ENCODE measurements at regions not wholly inside any gene's neighbourhood (a gene's known extent, or its start where the extent isn't known, plus 50 kb on each side); places are given as distances from the start of the nearest gene placed in this dataset.

DNA sequence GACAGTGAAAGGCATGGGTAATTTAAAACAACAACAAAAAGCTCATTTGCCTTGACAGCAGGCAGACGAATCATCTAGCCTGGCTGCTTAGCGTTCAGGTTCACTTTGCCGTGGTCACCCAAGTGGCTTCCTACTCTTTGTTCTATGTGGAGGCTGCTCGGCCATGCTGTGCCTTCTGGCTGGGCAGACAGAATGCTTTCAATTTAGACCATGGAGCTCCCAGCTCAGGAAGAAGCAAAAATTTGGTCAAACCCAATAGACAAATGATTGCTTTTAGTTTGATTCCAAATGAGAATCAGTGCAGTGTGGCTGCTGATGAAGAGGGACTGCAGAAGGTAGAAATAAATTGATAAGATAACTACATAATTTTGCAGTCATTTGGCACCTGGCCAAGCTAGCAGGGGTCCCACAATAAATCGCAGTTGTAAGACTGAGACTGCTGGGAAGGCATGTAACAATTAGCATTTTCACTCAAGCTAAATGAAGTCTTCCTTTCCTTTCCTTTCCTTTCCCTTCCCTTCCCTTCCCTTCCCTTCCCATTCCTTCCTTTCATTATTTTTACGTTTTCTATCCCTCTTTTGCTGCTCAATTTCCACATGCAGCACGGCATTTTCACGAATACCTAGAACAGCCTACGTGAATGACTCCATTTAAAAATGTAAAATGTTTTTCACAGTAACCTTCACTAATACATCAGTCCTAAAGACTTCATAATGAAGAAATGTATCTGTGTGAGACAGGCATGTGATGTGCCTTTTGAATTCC, 360.4 kb upstream of the TGFBR2 start:
- no peak for DNase-seq (ENCODE audit: extremely low read depth in 1 of 11, low read depth in 9 of 11, low spot score in 4 of 11)

DNA sequence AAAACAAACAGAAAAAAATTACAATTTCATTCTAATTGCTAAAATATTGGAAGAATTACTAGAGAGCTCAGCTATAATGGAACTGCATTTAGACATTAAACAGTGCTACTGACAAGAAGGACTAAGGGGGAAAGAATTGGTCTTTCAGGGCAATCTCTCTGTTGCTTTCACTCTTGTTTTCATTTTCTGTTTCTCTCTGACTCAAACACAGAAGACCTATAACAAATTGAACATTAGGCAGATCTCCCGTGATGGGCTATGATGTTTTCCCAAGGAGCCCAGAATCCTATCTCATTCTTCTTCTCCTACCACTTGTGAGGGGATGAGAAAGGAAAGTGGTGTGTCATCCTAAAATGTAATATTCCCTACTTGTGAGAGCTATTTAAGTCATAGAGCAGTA, 358.0 kb upstream of the TGFBR2 start:
- no peak for DNase-seq (ENCODE audit: extremely low read depth in 1 of 11, low read depth in 9 of 11, low spot score in 4 of 11)

- DNase-seq (ENCODE audit: extremely low read depth in 1 of 11, low read depth in 9 of 11, low spot score in 4 of 11): no peak
These were observed 353.9 kb upstream of the TGFBR2 start for GRCh38 chr3:30252474-30252873.

- DNase-seq (ENCODE audit: extremely low read depth in 1 of 11, low read depth in 9 of 11, low spot score in 4 of 11): no peak
These were observed 352.6 kb upstream of the TGFBR2 start for GRCh38 chr3:30253832-30254231.

- no peak for DNase-seq (ENCODE audit: extremely low read depth in 1 of 11, low read depth in 9 of 11, low spot score in 4 of 11)
These were observed 349.9 kb upstream of the TGFBR2 start for GRCh38 chr3:30256474-30256873.

DNA sequence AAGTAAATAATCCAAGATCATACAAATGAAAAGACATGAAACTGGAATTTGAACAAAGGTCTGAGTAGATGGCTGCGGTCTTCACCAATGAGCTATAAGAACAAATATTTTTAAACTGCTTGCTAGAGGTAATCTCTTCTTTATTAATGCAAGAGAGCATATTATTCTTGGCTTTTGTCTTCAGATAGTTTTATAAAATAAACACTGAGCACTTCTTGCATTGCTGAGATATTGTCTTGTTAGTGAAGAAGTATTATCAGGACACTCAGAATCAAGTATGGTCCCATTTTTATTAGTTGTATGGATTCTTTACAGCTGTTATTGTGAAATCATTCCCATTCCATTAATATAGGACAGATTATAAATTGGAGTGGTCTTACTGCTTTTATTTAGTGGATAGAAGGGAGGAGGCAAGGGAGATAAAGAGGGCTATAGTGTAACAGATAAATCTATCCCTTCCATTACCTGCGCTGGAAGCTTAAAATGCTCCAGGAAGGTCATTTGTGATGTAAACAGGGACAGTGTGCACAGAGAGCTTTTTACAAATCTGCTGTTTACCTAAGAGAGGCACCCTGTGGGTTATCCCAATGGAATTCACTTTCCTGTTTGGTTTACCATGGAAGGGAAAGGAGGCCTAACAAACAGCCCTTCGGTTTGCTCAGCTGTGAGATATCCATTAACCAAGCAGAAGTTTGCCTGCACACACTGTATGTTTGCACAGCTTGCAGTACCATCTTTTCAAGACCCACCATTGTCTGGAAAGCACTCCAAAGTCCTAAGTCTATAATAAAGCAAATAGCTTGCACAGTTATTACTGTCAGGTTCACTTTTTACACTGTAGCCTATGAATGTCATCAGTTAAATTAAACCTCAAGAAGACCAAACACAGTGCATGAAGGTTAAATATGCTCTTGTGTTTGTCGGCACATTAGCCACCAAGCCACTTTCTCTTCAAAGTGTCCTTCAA, 347.7 kb upstream of the TGFBR2 start:
- DNase-seq (ENCODE audit: extremely low read depth in 1 of 11, low read depth in 9 of 11, low spot score in 4 of 11): no peak

DNA sequence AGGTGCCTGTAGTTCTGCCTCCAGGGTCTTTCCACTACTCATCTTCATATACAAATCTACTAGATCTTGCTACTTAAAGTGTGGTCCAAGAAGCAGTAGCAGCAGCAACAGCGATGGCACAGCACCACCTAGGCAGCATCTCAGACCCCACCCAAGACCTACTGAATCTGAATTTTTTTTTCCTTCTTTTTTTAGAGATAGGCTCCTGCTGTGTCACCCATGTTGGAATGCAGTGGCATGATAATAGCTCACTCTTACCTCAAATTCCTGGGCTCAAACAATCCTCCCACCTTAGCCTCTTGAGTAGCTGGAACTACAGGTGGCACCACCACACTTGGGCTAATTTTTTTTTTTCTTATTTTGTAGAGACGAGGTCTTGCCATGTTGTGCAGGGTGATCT, 346.7 kb upstream of the TGFBR2 start:
- DNase-seq (ENCODE audit: extremely low read depth in 1 of 11, low read depth in 9 of 11, low spot score in 4 of 11): no peak

DNA sequence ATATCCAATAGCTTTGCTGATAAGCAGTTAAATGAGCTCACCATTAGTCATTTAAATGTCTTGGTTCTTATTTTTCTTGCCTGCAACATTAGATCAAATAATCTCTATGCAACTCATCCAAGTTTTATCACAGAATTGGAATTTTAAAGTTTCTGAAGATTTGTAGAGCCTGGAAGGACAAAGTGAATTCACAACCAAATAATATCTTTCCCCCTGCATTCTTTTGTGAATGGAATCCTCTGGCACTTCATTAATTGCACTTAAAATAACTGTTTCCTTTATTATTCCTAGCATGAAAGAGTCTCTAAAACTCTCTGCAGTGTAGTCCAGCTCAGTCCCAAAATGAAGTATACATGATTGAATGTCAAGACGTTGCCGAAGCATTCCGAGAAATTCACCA, 345.6 kb upstream of the TGFBR2 start:
- no peak for DNase-seq (ENCODE audit: extremely low read depth in 1 of 11, low read depth in 9 of 11, low spot score in 4 of 11)

DNA sequence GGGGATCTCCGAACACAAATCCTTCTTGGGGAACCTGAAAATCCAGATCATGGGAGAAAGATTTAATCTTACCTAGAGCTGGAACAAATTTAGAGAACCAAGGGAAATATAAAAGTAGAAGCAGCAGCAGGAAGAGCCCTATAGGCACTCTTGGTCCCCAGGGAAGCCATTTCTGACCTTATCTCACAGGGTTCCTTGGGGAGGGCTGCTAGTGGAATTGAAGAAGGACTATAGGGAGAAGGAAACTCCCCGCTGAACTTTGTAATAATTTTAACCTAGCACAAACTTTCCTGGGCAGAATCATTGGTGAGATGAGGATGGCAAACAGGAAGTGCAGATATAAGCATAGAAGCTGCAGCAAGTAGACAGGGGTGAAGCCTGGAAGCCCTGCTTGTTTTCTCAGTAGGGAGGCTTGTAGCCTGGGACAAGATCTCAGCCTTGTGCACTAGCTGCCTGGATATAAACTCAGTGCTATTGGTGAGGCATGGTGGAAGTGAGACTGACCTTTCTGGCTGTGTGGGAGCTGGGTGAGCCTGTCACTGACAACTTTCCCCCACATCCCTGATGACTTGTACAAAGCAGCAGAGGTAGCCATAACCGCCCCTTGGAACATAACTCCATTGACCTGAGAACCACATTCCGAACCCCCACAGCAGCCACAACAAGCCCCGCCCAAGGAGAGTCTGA, 343.0 kb upstream of the TGFBR2 start:
- DNase-seq (ENCODE audit: extremely low read depth in 1 of 11, low read depth in 9 of 11, low spot score in 4 of 11): no peak

GRCh38 chr3:30263925-30264313, 342.5 kb upstream of the TGFBR2 start:
- no peak for DNase-seq (ENCODE audit: extremely low read depth in 1 of 11, low read depth in 9 of 11, low spot score in 4 of 11)

- DNase-seq (ENCODE audit: extremely low read depth in 1 of 11, low read depth in 9 of 11, low spot score in 4 of 11): peak in 2 of 11 donors; percentile 6 to 15
These were observed 339.9 kb upstream of the TGFBR2 start for GRCh38 chr3:30266524-30266923.

- DNase-seq (ENCODE audit: extremely low read depth in 1 of 11, low read depth in 9 of 11, low spot score in 4 of 11): no peak
These were observed 338.1 kb upstream of the TGFBR2 start for GRCh38 chr3:30268288-30268687.

- no peak for DNase-seq (ENCODE audit: extremely low read depth in 1 of 11, low read depth in 9 of 11, low spot score in 4 of 11)
These were observed 336.5 kb upstream of the TGFBR2 start for GRCh38 chr3:30269751-30270445.

DNA sequence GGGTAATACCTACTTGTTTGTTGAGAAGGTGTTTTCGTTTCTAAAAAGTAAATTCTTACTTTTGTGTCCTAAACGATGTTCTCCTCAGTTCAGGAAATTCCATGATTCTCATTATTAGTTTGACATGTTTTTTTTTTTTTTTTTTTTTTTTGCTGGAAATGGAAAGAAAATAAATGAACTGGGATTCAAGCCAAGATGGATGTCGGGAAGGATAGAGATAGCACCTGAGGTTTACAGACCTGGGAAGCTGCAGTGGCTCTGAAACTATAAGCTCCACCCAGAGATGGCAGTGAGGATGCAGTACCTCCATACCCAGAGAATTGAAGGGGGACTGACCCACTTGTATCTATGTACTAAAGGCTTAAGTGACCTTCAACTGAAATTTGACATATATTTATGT, 334.6 kb upstream of the TGFBR2 start:
- DNase-seq (ENCODE audit: extremely low read depth in 1 of 11, low read depth in 9 of 11, low spot score in 4 of 11): no peak

- DNase-seq (ENCODE audit: extremely low read depth in 1 of 11, low read depth in 9 of 11, low spot score in 4 of 11): no peak
These were observed 332.9 kb upstream of the TGFBR2 start for GRCh38 chr3:30273304-30274072.

DNA sequence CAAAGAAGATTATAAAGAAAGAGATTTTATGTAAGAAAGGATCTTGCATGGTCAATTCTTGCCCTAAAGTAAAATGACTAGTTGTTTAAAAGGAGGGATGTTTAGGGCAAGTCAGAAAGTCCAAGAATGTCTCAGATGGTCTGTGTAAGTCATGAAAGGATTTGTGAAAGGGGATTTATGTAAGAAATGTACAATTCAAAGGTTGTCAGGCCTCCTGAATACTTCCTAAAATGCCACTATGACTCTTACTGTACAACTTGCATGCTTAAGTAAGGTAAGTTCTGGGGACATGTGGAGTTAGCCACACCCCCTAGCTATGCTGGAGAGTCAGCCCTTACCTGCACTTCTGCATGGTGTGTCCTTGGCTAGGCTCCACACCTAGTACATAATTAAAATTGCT, 328.9 kb upstream of the TGFBR2 start:
- no peak for DNase-seq (ENCODE audit: extremely low read depth in 1 of 11, low read depth in 9 of 11, low spot score in 4 of 11)

GRCh38 chr3:30281526-30281925, 324.9 kb upstream of the TGFBR2 start:
- no peak for DNase-seq (ENCODE audit: extremely low read depth in 1 of 11, low read depth in 9 of 11, low spot score in 4 of 11)

GRCh38 chr3:30282154-30282696, 324.2 kb upstream of the TGFBR2 start:
- no peak for DNase-seq (ENCODE audit: extremely low read depth in 1 of 11, low read depth in 9 of 11, low spot score in 4 of 11)
